Epidermal melanocyte (primary cell): ENCODE measurements at regions not wholly inside any gene's neighbourhood (a gene's known extent, or its start where the extent isn't known, plus 50 kb on each side); places are given as distances from the start of the nearest gene placed in this dataset.

Experiments
- DNase-seq: peaks from one replicate; pipeline ENCODE4 v3.0.0; 2011; ENCODE audit warnings: low spot score; ENCODE audit not compliant: insufficient read length

- DNase-seq = no peak
Measured at GRCh38 chr20:60313614-60314013, 355.4 kb downstream of the CDH26 start.

- no peak for DNase-seq
Measured at GRCh38 chr20:60314727-60315126, 356.5 kb downstream of the CDH26 start.

- no peak for DNase-seq
Measured at GRCh38 chr20:60316476-60317158, 358.4 kb downstream of the CDH26 start.

GRCh38 chr20:60317401-60317800 is 359.2 kb downstream of the CDH26 start:
- DNase-seq = no peak

GRCh38 chr20:60321601-60322000 is 363.4 kb downstream of the CDH26 start:
- no peak for DNase-seq

GRCh38 chr20:60326821-60327220 is 368.6 kb downstream of the CDH26 start:
- no peak for DNase-seq

- no peak for DNase-seq
Measured at GRCh38 chr20:60327971-60328660, 369.9 kb downstream of the CDH26 start.

DNA sequence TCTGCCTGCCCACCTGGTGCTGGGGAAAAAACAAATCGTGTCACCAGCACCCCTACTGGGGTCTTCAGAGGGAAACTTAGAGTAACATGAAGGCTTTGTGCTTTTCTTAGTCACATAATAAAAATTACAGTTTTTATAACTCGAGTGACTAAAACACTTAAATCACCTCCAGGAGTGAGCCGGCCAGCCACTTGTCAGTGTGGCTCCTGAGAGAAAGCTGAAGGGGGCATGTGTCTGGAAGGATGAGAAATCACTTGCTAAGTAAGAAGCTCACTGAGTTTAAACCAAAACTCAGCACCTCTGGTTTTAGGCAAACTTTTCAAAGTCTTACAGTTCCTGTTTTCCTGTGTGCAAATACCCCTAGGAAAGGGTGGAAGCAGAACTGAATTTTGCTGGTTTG is 372.2 kb downstream of the CDH26 start:
- DNase-seq = no peak

GRCh38 chr20:60331688-60332300 is 373.6 kb downstream of the CDH26 start:
- no peak for DNase-seq

DNA sequence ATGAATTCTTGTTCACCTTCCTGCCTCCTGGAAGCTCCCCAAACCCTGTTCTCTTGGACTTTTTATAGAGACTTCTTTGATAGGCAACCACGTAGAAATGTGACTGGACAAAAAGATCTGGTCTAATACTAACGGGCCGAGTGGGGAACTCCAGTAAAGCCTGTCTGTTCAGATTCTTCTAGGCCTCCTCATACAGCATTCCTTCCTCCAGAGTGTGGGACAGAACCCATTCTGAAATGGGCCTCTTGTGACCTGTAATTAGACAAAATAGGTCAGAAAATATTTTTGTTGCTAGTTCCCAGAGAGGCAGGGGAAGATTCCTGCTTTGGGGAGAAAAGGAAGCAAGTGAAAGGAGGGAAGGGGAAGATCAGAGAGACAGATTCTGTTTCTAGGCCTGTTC is 374.3 kb downstream of the CDH26 start:
- no peak for DNase-seq

DNA sequence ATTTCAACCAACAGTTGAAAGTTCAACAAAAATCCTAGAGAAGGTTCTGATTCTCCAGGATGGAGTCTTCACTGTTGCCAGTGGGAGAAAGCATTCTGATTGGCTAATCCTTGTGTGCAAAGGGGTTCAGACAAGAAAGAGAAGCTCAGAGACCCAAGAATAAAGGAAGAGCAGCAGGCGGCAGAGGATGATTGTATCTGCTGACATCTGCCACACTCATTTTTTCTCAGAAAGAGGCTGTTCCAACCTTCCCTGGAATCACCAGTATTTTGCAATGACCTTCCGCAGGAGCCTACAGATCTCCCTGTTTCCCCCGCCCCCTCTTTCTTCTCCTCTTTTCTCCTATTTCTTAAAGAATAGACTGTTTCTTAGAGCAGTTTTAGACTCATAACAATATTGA is 376.7 kb downstream of the CDH26 start:
- no peak for DNase-seq

DNA sequence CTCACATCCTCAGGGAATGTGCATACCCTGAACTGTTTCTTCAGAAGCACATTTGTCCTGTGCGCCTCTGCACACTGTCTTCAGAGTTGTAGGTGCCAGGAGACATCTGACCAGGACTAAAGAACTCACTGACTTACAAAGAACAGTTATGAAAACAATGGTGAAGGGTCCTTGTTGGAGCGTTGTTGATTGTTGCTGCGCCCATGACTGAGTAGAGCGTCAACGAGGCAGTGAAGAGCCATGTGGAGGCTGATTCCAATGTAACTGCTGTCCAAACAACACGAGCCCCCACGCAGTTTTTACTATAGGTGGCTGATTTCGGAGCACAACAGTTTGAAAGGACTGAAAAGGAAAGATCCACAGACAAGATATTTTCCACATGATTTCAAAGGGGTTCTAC is 380.3 kb downstream of the CDH26 start:
- no peak for DNase-seq

DNA sequence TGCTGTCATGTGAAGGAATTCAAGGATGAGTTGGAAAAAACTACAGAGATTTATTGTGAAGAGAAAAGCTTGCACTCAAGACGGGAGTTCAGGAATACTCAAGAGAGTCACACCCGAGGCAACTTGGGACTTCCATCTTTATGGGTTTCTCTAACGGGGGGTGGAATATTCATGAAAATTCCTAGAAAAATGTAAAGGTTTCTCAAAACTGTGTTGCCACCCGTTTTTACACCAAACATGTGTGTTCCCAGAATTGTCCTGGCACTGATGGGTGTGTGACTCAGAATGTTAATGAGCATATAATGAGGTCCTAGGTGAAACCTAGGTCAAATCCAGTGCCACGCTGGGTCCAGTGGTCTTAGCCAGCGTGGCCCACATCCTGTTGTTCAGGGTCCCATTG is 381.5 kb downstream of the CDH26 start:
- no peak for DNase-seq

GRCh38 chr20:60340232-60340631 is 382.0 kb downstream of the CDH26 start:
- no peak for DNase-seq

DNA sequence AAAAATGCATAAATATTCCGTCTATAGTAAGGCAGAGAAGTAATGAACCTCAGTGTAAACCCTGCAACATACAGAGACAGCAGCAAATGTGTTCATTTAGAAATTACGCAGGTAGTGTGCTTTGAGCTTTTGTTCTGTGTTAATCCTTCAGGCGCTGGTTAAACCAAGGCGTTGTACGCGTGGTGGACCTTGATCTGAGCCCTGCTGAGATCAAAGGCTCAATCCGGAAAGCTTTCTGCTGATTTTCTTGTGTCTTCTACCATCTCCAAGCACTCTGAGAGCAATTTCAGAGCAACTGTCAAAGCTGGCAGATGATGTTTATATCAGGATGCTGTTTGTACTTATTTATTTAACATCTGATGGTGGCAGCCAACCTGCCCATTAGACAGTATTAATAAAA is 382.8 kb downstream of the CDH26 start:
- no peak for DNase-seq

DNA sequence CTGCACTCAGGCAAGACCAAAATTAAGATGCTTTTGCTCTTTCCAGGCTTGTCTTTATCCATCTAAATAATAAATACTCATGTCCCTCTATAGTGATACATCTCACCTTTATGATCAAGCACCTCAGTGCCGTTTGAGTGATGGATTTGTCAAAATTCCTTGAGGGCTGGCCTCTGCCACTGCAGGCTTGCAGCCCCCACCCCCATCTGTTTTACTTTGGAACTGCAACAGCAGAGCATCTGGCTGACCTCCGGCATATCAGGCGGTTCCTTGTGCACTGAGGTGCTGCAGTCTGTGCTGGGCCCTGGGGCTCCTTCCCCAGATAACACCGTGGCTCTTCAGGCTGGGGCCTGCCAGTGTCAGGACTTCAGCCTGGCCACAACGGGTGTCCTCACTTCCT is 386.9 kb downstream of the CDH26 start:
- DNase-seq = no peak

DNA sequence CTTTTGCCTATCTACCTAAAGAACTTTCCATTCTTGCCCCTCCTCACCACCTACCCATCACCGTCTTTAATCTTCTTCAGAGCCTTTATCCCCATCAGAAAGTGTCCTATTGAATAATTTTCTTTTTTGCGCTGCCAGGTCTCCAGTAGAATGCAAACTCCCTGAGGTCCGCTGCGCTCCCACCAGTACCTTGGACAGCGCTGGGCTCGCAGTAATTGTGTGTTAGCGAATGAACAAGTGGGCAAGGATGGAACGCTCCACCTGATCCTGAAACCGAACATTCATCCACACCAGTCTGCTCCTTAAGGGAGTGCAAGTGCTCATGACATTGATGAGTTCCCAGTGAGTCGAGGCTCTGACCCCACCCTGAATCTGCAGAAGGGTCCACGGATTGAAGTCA is 391.2 kb downstream of the CDH26 start:
- no peak for DNase-seq

- DNase-seq = no peak
Measured at GRCh38 chr20:60352017-60352416, 393.8 kb downstream of the CDH26 start.

DNA sequence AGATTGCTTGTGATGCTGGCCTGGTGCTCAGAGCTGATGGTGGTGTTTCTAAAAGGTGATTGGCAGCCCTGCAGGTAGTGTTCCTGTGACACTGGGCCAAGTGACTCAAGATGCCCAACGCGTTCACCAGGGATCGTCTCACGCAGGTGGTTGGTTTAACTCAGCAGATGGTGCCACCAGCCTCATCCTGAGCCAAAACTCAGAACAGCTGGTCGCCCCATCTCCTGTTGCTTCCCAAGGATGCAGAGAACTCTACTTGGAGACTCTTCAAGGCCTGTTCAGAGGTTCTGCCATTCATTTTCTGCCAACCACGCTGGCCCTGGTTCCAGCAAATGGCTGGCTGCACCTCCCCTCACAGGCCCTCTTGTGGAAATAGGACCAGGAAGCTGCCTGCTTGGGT is 394.4 kb downstream of the CDH26 start:
- no peak for DNase-seq

DNA sequence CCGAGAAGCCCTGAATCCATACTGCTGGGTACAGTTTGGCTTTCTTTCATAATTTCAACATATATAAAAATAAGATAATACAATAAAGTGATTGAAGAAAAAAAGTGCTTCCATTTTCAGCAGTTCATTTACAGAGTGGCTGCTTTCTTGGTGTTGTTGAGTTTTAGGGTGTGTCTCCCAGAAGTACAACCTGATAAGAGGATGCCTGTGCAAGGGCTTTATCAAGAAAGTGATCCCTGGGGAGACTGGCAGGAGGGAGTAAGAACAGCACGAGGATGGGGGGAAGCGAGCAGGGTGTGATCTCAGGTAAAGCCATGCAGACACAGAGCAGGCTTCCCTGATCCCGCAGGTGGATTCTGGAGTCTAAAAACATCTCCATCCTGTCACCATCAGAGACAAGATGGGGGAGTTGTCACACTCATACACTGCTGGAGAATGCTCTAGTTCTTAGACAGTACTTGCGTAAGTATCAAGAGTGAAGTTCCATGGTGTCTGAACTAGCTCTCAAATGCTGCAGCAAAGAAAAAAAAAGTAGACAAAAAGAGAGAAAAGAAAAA is 395.9 kb downstream of the CDH26 start:
- DNase-seq = no peak

DNA sequence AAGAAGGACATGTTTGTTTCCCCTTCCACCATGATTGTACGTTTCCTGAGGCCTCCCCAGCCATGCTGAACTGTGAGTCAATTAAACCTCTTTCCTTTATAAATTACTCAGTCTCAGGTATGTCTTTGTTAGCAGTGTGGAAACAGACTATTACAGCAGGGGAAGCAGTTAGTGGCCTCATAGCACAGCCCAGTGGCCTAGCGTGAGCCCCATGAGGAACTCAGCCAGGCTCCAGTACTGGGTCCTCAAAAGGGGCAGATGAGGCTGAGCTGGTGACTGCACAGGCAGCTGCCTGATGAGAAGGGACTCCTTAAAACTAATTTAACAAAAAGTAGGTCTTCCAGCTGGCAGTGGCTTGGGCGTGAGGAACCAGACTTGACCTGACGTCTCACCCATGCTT is 399.9 kb downstream of the CDH26 start:
- no peak for DNase-seq

- no peak for DNase-seq
Measured at GRCh38 chr20:60359010-60359409, 400.8 kb downstream of the CDH26 start.
